Dendritic cell treated with granulocyte-macrophage colony-stimulating factor and Interleukin-4, amounts not matched to agents 40 ng/mL and 50 ng/mL, for 4 days (primary cell): ENCODE measurements at regions not wholly inside any gene's neighbourhood (a gene's known extent, or its start where the extent isn't known, plus 50 kb on each side); places are given as distances from the start of the nearest gene placed in this dataset.

Experiments
- H3K27ac Mint-ChIP-seq: one replicate; pipeline ENCODE4 v1.8.0; 2022; ENCODE audit warnings: mild to moderate bottlenecking, mixed read lengths
- H3K27me3 Mint-ChIP-seq: one replicate; pipeline ENCODE4 v1.8.0; 2022; ENCODE audit warnings: mild to moderate bottlenecking, mixed read lengths
- H3K36me3 Mint-ChIP-seq: one replicate; pipeline ENCODE4 v1.8.0; 2022; ENCODE audit warnings: low read depth, mixed read lengths
- H3K4me1 Mint-ChIP-seq: one replicate; pipeline ENCODE4 v1.8.0; 2022; ENCODE audit warnings: low read depth, mixed read lengths
- H3K4me3 Mint-ChIP-seq: one replicate; pipeline ENCODE4 v1.8.0; 2022; ENCODE audit warnings: mild to moderate bottlenecking, moderate library complexity, mixed read lengths
- H3K9me3 Mint-ChIP-seq: one replicate; pipeline ENCODE4 v1.8.0; 2022; ENCODE audit warnings: mixed read lengths
- intact Hi-C: fragments of 100-400 bp; cut with micrococcal nuclease; formaldehyde crosslinking; loops from one replicate; pipeline ENCODE4 v1.15.0; 2022

GRCh38 chr12:82529101-82529500, 157.6 kb upstream of the TMTC2 start:
- Mint-ChIP-seq H3K36me3 (no peaks in the 10 kb centered on the region), H3K27me3 (peaks cover 2% of the 10 kb centered on the region), H3K4me3 (no peak overlapping the region), H3K9me3 (no peaks in the 10 kb centered on the region), H3K4me1 (no peaks in the 10 kb centered on the region), H3K27ac (no peak overlapping the region)
- intact Hi-C loops, result loop anchor here (5.0 to 10.0 kb wide), 3 partner anchors 856 to 1973 kb away; no protein-coding TSS in a partner anchor

GRCh38 chr12:82529954-82530353, 156.8 kb upstream of the TMTC2 start:
- intact Hi-C loops, result loop anchor here (5.0 to 10.0 kb wide), 3 partner anchors 855 to 1972 kb away; no protein-coding TSS in a partner anchor
- H3K27ac Mint-ChIP-seq, result no peak overlapping the region
- H3K4me3 Mint-ChIP-seq, result no peak overlapping the region
- H3K36me3 Mint-ChIP-seq, result no peaks in the 10 kb centered on the region
- no peaks in the 10 kb centered on the region for H3K9me3 Mint-ChIP-seq
- no peaks in the 10 kb centered on the region for H3K4me1 Mint-ChIP-seq
- peaks cover 2% of the 10 kb centered on the region for H3K27me3 Mint-ChIP-seq

GRCh38 chr12:82530394-82530793, 156.3 kb upstream of the TMTC2 start:
- H3K36me3 Mint-ChIP-seq, result no peaks in the 10 kb centered on the region
- no peak overlapping the region for H3K27ac Mint-ChIP-seq
- intact Hi-C loops, result no loop called here
- H3K4me1 Mint-ChIP-seq, result no peaks in the 10 kb centered on the region
- no peaks in the 10 kb centered on the region for H3K9me3 Mint-ChIP-seq
- no peak overlapping the region for H3K4me3 Mint-ChIP-seq
- H3K27me3 Mint-ChIP-seq, result peaks cover 2% of the 10 kb centered on the region

GRCh38 chr12:82533341-82533740, 153.4 kb upstream of the TMTC2 start:
- no peak overlapping the region for H3K4me3 Mint-ChIP-seq
- intact Hi-C loops, result no loop called here
- H3K36me3 Mint-ChIP-seq, result no peaks in the 10 kb centered on the region
- H3K27me3 Mint-ChIP-seq, result no peaks in the 10 kb centered on the region
- no peaks in the 10 kb centered on the region for H3K9me3 Mint-ChIP-seq
- H3K27ac Mint-ChIP-seq, result no peak overlapping the region
- no peaks in the 10 kb centered on the region for H3K4me1 Mint-ChIP-seq

- Mint-ChIP-seq H3K4me1 (no peaks in the 10 kb centered on the region), H3K36me3 (no peaks in the 10 kb centered on the region), H3K4me3 (no peak overlapping the region), H3K27me3 (no peaks in the 10 kb centered on the region), H3K9me3 (no peaks in the 10 kb centered on the region), H3K27ac (no peak overlapping the region)
- intact Hi-C loops, result no loop called here
These were observed 149.3 kb upstream of the TMTC2 start for GRCh38 chr12:82537436-82537835.

GRCh38 chr12:82554529-82554928, 132.2 kb upstream of the TMTC2 start:
- Mint-ChIP-seq H3K36me3 (no peaks in the 10 kb centered on the region), H3K27ac (no peak overlapping the region), H3K27me3 (no peaks in the 10 kb centered on the region), H3K4me1 (no peaks in the 10 kb centered on the region), H3K9me3 (peaks cover 33% of the 10 kb centered on the region), H3K4me3 (no peak overlapping the region)
- intact Hi-C loops, result no loop called here

- Mint-ChIP-seq H3K9me3 (peaks cover 21% of the 10 kb centered on the region), H3K27me3 (no peaks in the 10 kb centered on the region), H3K36me3 (no peaks in the 10 kb centered on the region), H3K4me3 (no peak overlapping the region), H3K27ac (no peak overlapping the region), H3K4me1 (no peaks in the 10 kb centered on the region)
- intact Hi-C loops, result no loop called here
These were observed 131.0 kb upstream of the TMTC2 start for GRCh38 chr12:82555699-82556098.

GRCh38 chr12:82565966-82566365, 120.7 kb upstream of the TMTC2 start:
- Mint-ChIP-seq H3K27ac (no peak overlapping the region), H3K36me3 (no peaks in the 10 kb centered on the region), H3K4me3 (no peak overlapping the region), H3K4me1 (no peaks in the 10 kb centered on the region), H3K9me3 (peaks cover 9% of the 10 kb centered on the region), H3K27me3 (no peaks in the 10 kb centered on the region)
- intact Hi-C loops, result no loop called here

GRCh38 chr12:82567688-82568087, 119.0 kb upstream of the TMTC2 start:
- intact Hi-C loops, result no loop called here
- H3K9me3 Mint-ChIP-seq, result peaks cover 9% of the 10 kb centered on the region
- no peaks in the 10 kb centered on the region for H3K4me1 Mint-ChIP-seq
- no peak overlapping the region for H3K27ac Mint-ChIP-seq
- H3K36me3 Mint-ChIP-seq, result no peaks in the 10 kb centered on the region
- H3K4me3 Mint-ChIP-seq, result no peak overlapping the region
- no peaks in the 10 kb centered on the region for H3K27me3 Mint-ChIP-seq

- Mint-ChIP-seq H3K27ac (no peak overlapping the region), H3K4me1 (no peaks in the 10 kb centered on the region), H3K9me3 (no peaks in the 10 kb centered on the region), H3K36me3 (no peaks in the 10 kb centered on the region), H3K4me3 (no peak overlapping the region), H3K27me3 (no peaks in the 10 kb centered on the region)
- intact Hi-C loops, result no loop called here
These were observed 112.5 kb upstream of the TMTC2 start for GRCh38 chr12:82574191-82574590.

GRCh38 chr12:82578725-82579124, 108.0 kb upstream of the TMTC2 start:
- Mint-ChIP-seq H3K4me3 (no peak overlapping the region), H3K4me1 (no peaks in the 10 kb centered on the region), H3K9me3 (no peaks in the 10 kb centered on the region), H3K27me3 (no peaks in the 10 kb centered on the region), H3K36me3 (no peaks in the 10 kb centered on the region), H3K27ac (no peak overlapping the region)
- intact Hi-C loops, result no loop called here

- no peak overlapping the region for H3K4me3 Mint-ChIP-seq
- no peaks in the 10 kb centered on the region for H3K4me1 Mint-ChIP-seq
- no peak overlapping the region for H3K27ac Mint-ChIP-seq
- H3K27me3 Mint-ChIP-seq, result no peaks in the 10 kb centered on the region
- H3K36me3 Mint-ChIP-seq, result no peaks in the 10 kb centered on the region
- intact Hi-C loops, result no loop called here
- peaks cover 31% of the 10 kb centered on the region for H3K9me3 Mint-ChIP-seq
These were observed 103.0 kb upstream of the TMTC2 start for GRCh38 chr12:82583756-82584155.

GRCh38 chr12:82593143-82593542, 93.6 kb upstream of the TMTC2 start:
- no peak overlapping the region for H3K27ac Mint-ChIP-seq
- no peaks in the 10 kb centered on the region for H3K36me3 Mint-ChIP-seq
- peaks cover 41% of the 10 kb centered on the region for H3K9me3 Mint-ChIP-seq
- intact Hi-C loops, result no loop called here
- no peaks in the 10 kb centered on the region for H3K27me3 Mint-ChIP-seq
- H3K4me3 Mint-ChIP-seq, result no peak overlapping the region
- no peaks in the 10 kb centered on the region for H3K4me1 Mint-ChIP-seq

- intact Hi-C loops, result no loop called here
- H3K4me1 Mint-ChIP-seq, result no peaks in the 10 kb centered on the region
- H3K27ac Mint-ChIP-seq, result no peak overlapping the region
- H3K9me3 Mint-ChIP-seq, result peaks cover 33% of the 10 kb centered on the region
- no peaks in the 10 kb centered on the region for H3K36me3 Mint-ChIP-seq
- no peaks in the 10 kb centered on the region for H3K27me3 Mint-ChIP-seq
- no peak overlapping the region for H3K4me3 Mint-ChIP-seq
These were observed 92.8 kb upstream of the TMTC2 start for GRCh38 chr12:82593901-82594396.

GRCh38 chr12:82595941-82596340, 90.8 kb upstream of the TMTC2 start:
- no peaks in the 10 kb centered on the region for H3K4me1 Mint-ChIP-seq
- H3K27ac Mint-ChIP-seq, result no peak overlapping the region

More at GRCh38 chr12:82595941-82596340, 90.8 kb upstream of the TMTC2 start:
- peaks cover 22% of the 10 kb centered on the region for H3K9me3 Mint-ChIP-seq
- no peaks in the 10 kb centered on the region for H3K36me3 Mint-ChIP-seq
- no peaks in the 10 kb centered on the region for H3K27me3 Mint-ChIP-seq
- intact Hi-C loops, result no loop called here
- no peak overlapping the region for H3K4me3 Mint-ChIP-seq
